Gastroesophageal sphincter (tissue), 4 donors: ENCODE measurements at regions not wholly inside any gene's neighbourhood (a gene's known extent, or its start where the extent isn't known, plus 50 kb on each side); places are given as distances from the start of the nearest gene placed in this dataset.

Experiments
- ATAC-seq: fragments of 150-250 bp; one replicate; pipeline ENCODE4 v1.9.1; 2016; ENCODE audit warnings: mild to moderate bottlenecking, moderate library complexity
- H3K27ac ChIP-seq, 4 donors: fragments of 200-600 bp; sonication (generic) in 3 of 4; 1 replicate in 3 of 4; 2 replicates in 1 of 4; pipeline ENCODE4 v1.5.1; 2016 to 2019
- H3K27me3 ChIP-seq: fragments of 200-600 bp; sonication (generic); one replicate; pipeline ENCODE4 v1.5.1; 2019
- H3K36me3 ChIP-seq, 2 donors: fragments of 200-600 bp; sonication (generic); one replicate each; pipeline ENCODE4 v1.5.1; 2019; ENCODE audit warnings: control low read depth in 1 of 2
- H3K4me1 ChIP-seq, 3 donors: fragments of 200-600 bp; sonication (generic); 1 replicate in 2 of 3; 2 replicates in 1 of 3; pipeline ENCODE4 v1.5.1; 2016 to 2019; ENCODE audit warnings: control low read depth in 2 of 3
- H3K4me3 ChIP-seq, 2 donors: fragments of 200-600 bp; sonication (generic); one replicate each; pipeline ENCODE4 v1.5.1; 2019; ENCODE audit warnings: mild to moderate bottlenecking in 1 of 2, moderate library complexity in 1 of 2
- H3K9me3 ChIP-seq, 3 donors: fragments of 200-600 bp; sonication (generic); one replicate each; pipeline ENCODE4 v1.5.1; 2017 to 2019; ENCODE audit warnings: control low read depth in 2 of 3
- EP300 ChIP-seq: sonication (generic); formaldehyde crosslinking; IDR thresholded peaks from one replicate; pipeline ENCODE4 v1.6.1; 2017; ENCODE audit warnings: antibody characterized with exemption, mild to moderate bottlenecking
- POLR2A ChIP-seq, 2 donors: fragments of 450-650 bp; IDR thresholded peaks; one replicate each; pipeline ENCODE4 v1.6.1; 2017; ENCODE audit warnings: antibody characterized with exemption in 2 of 2, mild to moderate bottlenecking in 2 of 2, moderate library complexity in 1 of 2
- POLR2AphosphoS5 ChIP-seq: sonication (generic); formaldehyde crosslinking; IDR thresholded peaks from one replicate; pipeline ENCODE4 v1.6.1; 2017; ENCODE audit warnings: antibody characterized with exemption
- WGBS, 2 donors: methylation state at CpG; one replicate each; pipeline ENCODE4 v1.1.5; 2018; ENCODE audit warnings: low coverage in 1 of 2; 5-methylcytosine and 5-hydroxymethylcytosine counted together
- TF ChIP-seq, protein P1 (sequence below), 4 experiments: fragments of 200-600 bp in 2 of 4; fragments of 450-650 bp in 2 of 4; sonication (generic) in 1 of 4; IDR thresholded peaks; one replicate each; pipeline ENCODE4 v1.5.1; 2017 to 2019; ENCODE audit warnings: antibody characterized with exemption in 4 of 4, mild to moderate bottlenecking in 2 of 4, moderate library complexity in 2 of 4

DNA sequence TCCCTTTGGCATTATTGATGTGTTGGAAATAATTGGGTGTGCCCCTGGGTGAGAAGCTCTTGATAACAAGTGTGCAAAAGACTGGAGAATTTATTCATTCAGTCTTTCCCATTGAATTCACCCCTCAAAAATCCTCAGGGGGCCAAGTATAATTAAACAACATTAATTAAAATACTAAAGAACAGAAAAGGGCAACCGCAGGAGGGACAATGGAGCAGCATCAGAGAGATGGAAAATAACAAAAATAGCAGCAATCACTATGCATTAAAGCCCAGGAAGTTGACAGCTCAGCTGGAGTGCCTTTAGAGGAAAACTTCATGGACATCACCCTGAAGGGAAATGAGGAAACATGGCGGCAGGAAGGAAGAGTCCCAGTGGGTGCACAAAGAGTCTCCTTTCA, 227.6 kb downstream of the MINAR1 start:
- TF ChIP-seq POLR2AphosphoS5 (no peak), EP300 (no peak), POLR2A (IDR thresholded peaks at IDR 0.05) (no peak)
- TF ChIP-seq, protein P1, sequence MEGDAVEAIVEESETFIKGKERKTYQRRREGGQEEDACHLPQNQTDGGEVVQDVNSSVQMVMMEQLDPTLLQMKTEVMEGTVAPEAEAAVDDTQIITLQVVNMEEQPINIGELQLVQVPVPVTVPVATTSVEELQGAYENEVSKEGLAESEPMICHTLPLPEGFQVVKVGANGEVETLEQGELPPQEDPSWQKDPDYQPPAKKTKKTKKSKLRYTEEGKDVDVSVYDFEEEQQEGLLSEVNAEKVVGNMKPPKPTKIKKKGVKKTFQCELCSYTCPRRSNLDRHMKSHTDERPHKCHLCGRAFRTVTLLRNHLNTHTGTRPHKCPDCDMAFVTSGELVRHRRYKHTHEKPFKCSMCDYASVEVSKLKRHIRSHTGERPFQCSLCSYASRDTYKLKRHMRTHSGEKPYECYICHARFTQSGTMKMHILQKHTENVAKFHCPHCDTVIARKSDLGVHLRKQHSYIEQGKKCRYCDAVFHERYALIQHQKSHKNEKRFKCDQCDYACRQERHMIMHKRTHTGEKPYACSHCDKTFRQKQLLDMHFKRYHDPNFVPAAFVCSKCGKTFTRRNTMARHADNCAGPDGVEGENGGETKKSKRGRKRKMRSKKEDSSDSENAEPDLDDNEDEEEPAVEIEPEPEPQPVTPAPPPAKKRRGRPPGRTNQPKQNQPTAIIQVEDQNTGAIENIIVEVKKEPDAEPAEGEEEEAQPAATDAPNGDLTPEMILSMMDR (IDR thresholded peaks at IDR 0.05): no peak
- 66 to 90% methylated on average over 2 of the region's 2 CpGs for WGBS, 2 donors
- H3K36me3 ChIP-seq: no peaks in the 10 kb centered on the region
- H3K27ac ChIP-seq: no peak overlapping the region
- no peak for ATAC-seq
- peaks cover 14% of the 10 kb centered on the region for H3K27me3 ChIP-seq
- H3K9me3 ChIP-seq: no peaks in the 10 kb centered on the region
- no peak overlapping the region for H3K4me3 ChIP-seq
- H3K4me1 ChIP-seq: no peaks in the 10 kb centered on the region

- H3K27ac ChIP-seq: no peak overlapping the region
- H3K27me3 ChIP-seq: peaks cover 12% of the 10 kb centered on the region
- H3K4me3 ChIP-seq: no peak overlapping the region
- ATAC-seq: no peak
- TF ChIP-seq POLR2A (IDR thresholded peaks at IDR 0.05) (no peak), POLR2AphosphoS5 (no peak), EP300 (no peak)
- TF ChIP-seq, protein P1 (IDR thresholded peaks at IDR 0.05): no peak
- no peaks in the 10 kb centered on the region for H3K9me3 ChIP-seq
- no peaks in the 10 kb centered on the region for H3K4me1 ChIP-seq
- 73 to 100% methylated on average over 1 of the region's 1 CpG for WGBS, 2 donors
- no peaks in the 10 kb centered on the region for H3K36me3 ChIP-seq
Observed at GRCh38 chr15:79661411-79661810, 229.3 kb downstream of the MINAR1 start.

GRCh38 chr15:79673416-79674123, 223.2 kb downstream of the MTHFS start:
- Histone ChIP-seq H3K36me3 (no peaks in the 10 kb centered on the region), H3K9me3 (no peaks in the 10 kb centered on the region), H3K27ac (no peak overlapping the region), H3K4me1 (no peaks in the 10 kb centered on the region), H3K4me3 (no peak overlapping the region), H3K27me3 (peaks cover 18% of the 10 kb centered on the region)
- TF ChIP-seq, protein P1 (IDR thresholded peaks at IDR 0.05): no peak
- no peak for TF ChIP-seq POLR2AphosphoS5
- TF ChIP-seq POLR2A (IDR thresholded peaks at IDR 0.05): no peak
- no peak for TF ChIP-seq EP300
- 21 to 33% methylated on average over 4 of the region's 4 CpGs for WGBS, 2 donors
- ATAC-seq: no peak

GRCh38 chr15:79674124-79674465, 222.7 kb downstream of the MTHFS start:
- no peak for TF ChIP-seq POLR2AphosphoS5
- no peak for TF ChIP-seq EP300
- TF ChIP-seq, protein P1 (IDR thresholded peaks at IDR 0.05): no peak
- no peak for TF ChIP-seq POLR2A (IDR thresholded peaks at IDR 0.05)
- ATAC-seq: no peak
- Histone ChIP-seq H3K4me1 (no peaks in the 10 kb centered on the region), H3K4me3 (no peak overlapping the region), H3K36me3 (no peaks in the 10 kb centered on the region), H3K27ac (no peak overlapping the region), H3K27me3 (peaks cover 15% of the 10 kb centered on the region), H3K9me3 (no peaks in the 10 kb centered on the region)
- 40 to 58% methylated on average over 2 of the region's 2 CpGs for WGBS, 2 donors

DNA sequence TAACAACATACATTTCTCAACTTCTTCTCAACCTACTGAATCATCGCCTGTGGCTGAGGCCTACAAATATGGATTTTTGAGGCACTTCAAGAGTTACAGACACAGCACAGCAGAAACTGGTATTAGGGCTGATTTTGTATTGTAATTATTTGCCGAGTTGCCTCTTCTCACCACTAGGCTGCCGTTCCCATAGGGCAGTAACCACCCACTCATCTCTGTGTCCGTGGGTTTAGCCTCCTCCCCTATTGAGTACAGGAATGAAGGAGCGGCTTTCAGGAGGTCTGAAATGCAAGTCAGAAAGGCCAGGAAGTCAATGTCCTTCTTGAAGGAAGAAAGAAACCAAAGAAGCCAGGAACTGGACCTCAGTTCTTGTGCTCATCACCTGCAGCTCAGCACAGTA, 220.8 kb downstream of the MTHFS start:
- ATAC-seq: no peak
- Histone ChIP-seq H3K9me3 (no peaks in the 10 kb centered on the region), H3K27me3 (peaks cover 12% of the 10 kb centered on the region), H3K36me3 (no peaks in the 10 kb centered on the region), H3K27ac (no peak overlapping the region), H3K4me1 (no peaks in the 10 kb centered on the region), H3K4me3 (no peak overlapping the region)
- 72% methylated on average over 5 of the region's 5 CpGs; no CpG with 5 or more reads in 1 of the 2 donors for WGBS, 2 donors
- no peak for TF ChIP-seq POLR2AphosphoS5
- TF ChIP-seq, protein P1 (IDR thresholded peaks at IDR 0.05): no peak
- no peak for TF ChIP-seq POLR2A (IDR thresholded peaks at IDR 0.05)
- TF ChIP-seq EP300: no peak
